Liver (tissue), 8 donors: ENCODE measurements at regions not wholly inside any gene's neighbourhood (a gene's known extent, or its start where the extent isn't known, plus 50 kb on each side); places are given as distances from the start of the nearest gene placed in this dataset.

ENCODE experiments used
- DNase-seq: peaks from one replicate; pipeline ENCODE4 v3.0.0-alpha.2; 2017; ENCODE audit warnings: low spot score
- H3K27ac ChIP-seq, 2 donors: one replicate each; pipeline ENCODE4 v1.7.0; 2013; ENCODE audit warnings: inconsistent platforms in 2 of 2, low read length in 2 of 2, control low read depth in 1 of 2, low read depth in 1 of 2, mild to moderate bottlenecking in 1 of 2
- H3K27me3 ChIP-seq, 4 donors: one replicate each; pipeline versions ENCODE4 v1.6.1 to v1.7.0; 2013; ENCODE audit warnings: low read length in 3 of 4, inconsistent platforms in 1 of 4, mild to moderate bottlenecking in 1 of 4, moderate library complexity in 1 of 4; ENCODE audit not compliant: control insufficient read depth in 4 of 4, insufficient read depth in 4 of 4
- H3K36me3 ChIP-seq, 4 donors: one replicate each; pipeline versions ENCODE4 v1.6.1 to v1.7.0; 2013; ENCODE audit warnings: low read length in 3 of 4, mild to moderate bottlenecking in 3 of 4, low read depth in 1 of 4, moderate library complexity in 1 of 4; ENCODE audit not compliant: control insufficient read depth in 4 of 4, insufficient read depth in 3 of 4
- H3K4me1 ChIP-seq, 4 donors: one replicate each; pipeline versions ENCODE4 v1.6.1 to v1.7.0; 2013; ENCODE audit warnings: low read length in 3 of 4, mild to moderate bottlenecking in 3 of 4, moderate library complexity in 1 of 4; ENCODE audit not compliant: control insufficient read depth in 4 of 4, insufficient read depth in 4 of 4
- H3K4me3 ChIP-seq, 3 donors: one replicate each; pipeline versions ENCODE4 v1.6.1 to v1.7.0; 2013; ENCODE audit warnings: low read length in 3 of 3, control low read depth in 1 of 3, low read depth in 1 of 3, mild to moderate bottlenecking in 1 of 3
- H3K9ac ChIP-seq, 2 donors: one replicate each; pipeline ENCODE4 v1.7.0; 2013; ENCODE audit warnings: low read length in 2 of 2, mild to moderate bottlenecking in 2 of 2, moderate library complexity in 2 of 2, control low read depth in 1 of 2, low read depth in 1 of 2
- H3K9me3 ChIP-seq, 4 donors: one replicate each; pipeline versions ENCODE4 v1.6.1 to v1.7.0; 2013; ENCODE audit warnings: low read length in 3 of 4; ENCODE audit not compliant: control insufficient read depth in 4 of 4
- EGR1 ChIP-seq, 2 donors: IDR thresholded peaks; 2 replicates each; pipeline ENCODE4 v1.6.1; 2016 to 2018; ENCODE audit warnings: antibody characterized with exemption in 2 of 2, low read depth in 2 of 2
- FOXA1 ChIP-seq: IDR thresholded peaks from 2 replicates; pipeline ENCODE4 v1.6.1; 2016; ENCODE audit warnings: antibody characterized with exemption
- FOXA2 ChIP-seq: IDR thresholded peaks from 2 replicates; pipeline ENCODE4 v1.6.1; 2016; ENCODE audit warnings: antibody characterized with exemption
- GABPA ChIP-seq, 2 donors: IDR thresholded peaks in 1 of 2; conservative IDR thresholded peaks in 1 of 2; 2 replicates each; pipeline ENCODE4 v1.6.1; 2016; ENCODE audit warnings: antibody characterized with exemption in 2 of 2, mild to moderate bottlenecking in 1 of 2, moderate library complexity in 1 of 2
- HNF4A ChIP-seq, 2 donors: conservative IDR thresholded peaks; 2 replicates each; pipeline ENCODE4 v1.6.1; 2016; ENCODE audit warnings: antibody characterized with exemption in 2 of 2, mild to moderate bottlenecking in 2 of 2
- HNF4G ChIP-seq: IDR thresholded peaks from 2 replicates; pipeline ENCODE4 v1.6.1; 2016; ENCODE audit warnings: antibody characterized with exemption
- JUND ChIP-seq, 2 donors: IDR thresholded peaks; 2 replicates each; pipeline ENCODE4 v1.6.1; 2016; ENCODE audit warnings: antibody characterized with exemption in 2 of 2
- MAX ChIP-seq: IDR thresholded peaks from 2 replicates; pipeline ENCODE4 v1.6.1; 2016; ENCODE audit warnings: antibody characterized with exemption
- NR2F2 ChIP-seq: IDR thresholded peaks from 2 replicates; pipeline ENCODE4 v1.6.1; 2016; ENCODE audit warnings: antibody characterized with exemption
- RAD21 ChIP-seq, 2 donors: IDR thresholded peaks; 2 replicates each; pipeline ENCODE4 v1.6.1; 2016; ENCODE audit warnings: antibody characterized with exemption in 2 of 2, mild to moderate bottlenecking in 2 of 2
- RXRA ChIP-seq, 2 donors: IDR thresholded peaks; 2 replicates each; pipeline ENCODE4 v1.6.1; 2017 to 2018; ENCODE audit warnings: antibody characterized with exemption in 2 of 2, mild to moderate bottlenecking in 1 of 2
- SP1 ChIP-seq: IDR thresholded peaks from 2 replicates; pipeline ENCODE4 v1.6.1; 2018; ENCODE audit warnings: antibody characterized with exemption, mild to moderate bottlenecking
- TAF1 ChIP-seq: conservative IDR thresholded peaks from 2 replicates; pipeline ENCODE4 v1.6.1; 2016; ENCODE audit warnings: antibody characterized with exemption, mild to moderate bottlenecking
- YY1 ChIP-seq: IDR thresholded peaks from 2 replicates; pipeline ENCODE4 v1.6.1; 2016; ENCODE audit warnings: antibody characterized with exemption, mild to moderate bottlenecking
- WGBS: extraction: QIAGEN DNeasy Blood & Tissue Kit; methylation state at CpG from one replicate; pipeline ENCODE4 v1.1.7; 2013; 5-methylcytosine and 5-hydroxymethylcytosine counted together
- TF ChIP-seq, protein P1 (sequence below): fragments of 150-350 bp; IDR thresholded peaks from 2 replicates; pipeline ENCODE4 v1.5.1; 2017; ENCODE audit warnings: improper control_type of control experiment, low read depth, low read length; ENCODE audit not compliant: missing input control
- TF ChIP-seq, protein P2 (sequence below): IDR thresholded peaks from 2 replicates; pipeline ENCODE4 v1.6.1; 2016; ENCODE audit warnings: antibody characterized with exemption
- TF ChIP-seq, protein P3 (sequence below): IDR thresholded peaks from 2 replicates; pipeline ENCODE4 v1.6.1; 2016; ENCODE audit warnings: antibody characterized with exemption
- TF ChIP-seq, protein P4 (sequence below): IDR thresholded peaks from 2 replicates; pipeline ENCODE4 v1.6.1; 2016; ENCODE audit warnings: antibody characterized with exemption, mild to moderate bottlenecking
- donor health status: healthy.
- donor health status: healthy.
- donor health status: healthy.
- donor health status: healthy.
- donor health status: healthy.

- TF ChIP-seq, protein P1, sequence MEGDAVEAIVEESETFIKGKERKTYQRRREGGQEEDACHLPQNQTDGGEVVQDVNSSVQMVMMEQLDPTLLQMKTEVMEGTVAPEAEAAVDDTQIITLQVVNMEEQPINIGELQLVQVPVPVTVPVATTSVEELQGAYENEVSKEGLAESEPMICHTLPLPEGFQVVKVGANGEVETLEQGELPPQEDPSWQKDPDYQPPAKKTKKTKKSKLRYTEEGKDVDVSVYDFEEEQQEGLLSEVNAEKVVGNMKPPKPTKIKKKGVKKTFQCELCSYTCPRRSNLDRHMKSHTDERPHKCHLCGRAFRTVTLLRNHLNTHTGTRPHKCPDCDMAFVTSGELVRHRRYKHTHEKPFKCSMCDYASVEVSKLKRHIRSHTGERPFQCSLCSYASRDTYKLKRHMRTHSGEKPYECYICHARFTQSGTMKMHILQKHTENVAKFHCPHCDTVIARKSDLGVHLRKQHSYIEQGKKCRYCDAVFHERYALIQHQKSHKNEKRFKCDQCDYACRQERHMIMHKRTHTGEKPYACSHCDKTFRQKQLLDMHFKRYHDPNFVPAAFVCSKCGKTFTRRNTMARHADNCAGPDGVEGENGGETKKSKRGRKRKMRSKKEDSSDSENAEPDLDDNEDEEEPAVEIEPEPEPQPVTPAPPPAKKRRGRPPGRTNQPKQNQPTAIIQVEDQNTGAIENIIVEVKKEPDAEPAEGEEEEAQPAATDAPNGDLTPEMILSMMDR: no peak
- TF ChIP-seq RXRA (IDR thresholded peaks at IDR 0.05) (no peak), TAF1 (no peak), RAD21 (IDR thresholded peaks at IDR 0.05) (no peak), JUND (IDR thresholded peaks at IDR 0.05) (no peak)
Measured at GRCh38 chrX:36573720-36574119, 434.4 kb upstream of the FAM47C start (continued).

DNA sequence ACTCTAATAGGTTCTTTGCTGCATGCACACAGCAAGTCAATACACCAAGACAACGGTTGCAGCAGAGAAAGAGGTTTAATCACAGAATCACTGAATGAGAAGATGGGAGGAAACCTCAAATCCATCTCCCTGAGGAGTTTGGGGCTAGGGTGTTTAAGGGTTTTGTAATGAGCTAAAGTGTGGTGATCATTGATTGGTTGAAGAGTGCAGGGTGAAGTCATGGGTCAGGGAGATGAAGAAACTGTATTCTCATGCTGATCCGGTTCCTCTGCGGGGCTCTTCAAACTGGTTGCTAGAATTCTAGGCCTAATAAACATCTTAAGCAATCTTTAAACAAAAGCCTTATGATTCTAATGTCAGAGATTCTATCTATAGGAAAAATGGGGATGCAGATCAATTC lies 432.5 kb upstream of the FAM47C start:
- no peak overlapping the region for H3K9ac ChIP-seq
- no peaks in the 10 kb centered on the region for H3K4me1 ChIP-seq
- no peaks in the 10 kb centered on the region for H3K27me3 ChIP-seq
- H3K36me3 ChIP-seq: no peaks in the 10 kb centered on the region
- H3K27ac ChIP-seq: no peak overlapping the region
- 81% methylated on average over 3 of the region's 3 CpGs for WGBS
- H3K9me3 ChIP-seq: no peaks in the 10 kb centered on the region
- H3K4me3 ChIP-seq: no peak overlapping the region
- DNase-seq: no peak
- TF ChIP-seq YY1: no peak
- TF ChIP-seq TAF1: no peak
- no peak for TF ChIP-seq GABPA (IDR thresholded peaks at IDR 0.05 in 1 of 2, conservative IDR thresholded peaks at IDR 0.05 in 1 of 2)
- no peak for TF ChIP-seq HNF4A (conservative IDR thresholded peaks at IDR 0.05)
- no peak for TF ChIP-seq EGR1 (IDR thresholded peaks at IDR 0.05; ENCODE audit: low read depth in 2 of 2)
- no peak for TF ChIP-seq RAD21 (IDR thresholded peaks at IDR 0.05)
- TF ChIP-seq, protein P2, sequence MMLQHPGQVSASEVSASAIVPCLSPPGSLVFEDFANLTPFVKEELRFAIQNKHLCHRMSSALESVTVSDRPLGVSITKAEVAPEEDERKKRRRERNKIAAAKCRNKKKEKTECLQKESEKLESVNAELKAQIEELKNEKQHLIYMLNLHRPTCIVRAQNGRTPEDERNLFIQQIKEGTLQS: no peak
- TF ChIP-seq, protein P1: no peak
- no peak for TF ChIP-seq HNF4G
- no peak for TF ChIP-seq SP1
- TF ChIP-seq, protein P3, sequence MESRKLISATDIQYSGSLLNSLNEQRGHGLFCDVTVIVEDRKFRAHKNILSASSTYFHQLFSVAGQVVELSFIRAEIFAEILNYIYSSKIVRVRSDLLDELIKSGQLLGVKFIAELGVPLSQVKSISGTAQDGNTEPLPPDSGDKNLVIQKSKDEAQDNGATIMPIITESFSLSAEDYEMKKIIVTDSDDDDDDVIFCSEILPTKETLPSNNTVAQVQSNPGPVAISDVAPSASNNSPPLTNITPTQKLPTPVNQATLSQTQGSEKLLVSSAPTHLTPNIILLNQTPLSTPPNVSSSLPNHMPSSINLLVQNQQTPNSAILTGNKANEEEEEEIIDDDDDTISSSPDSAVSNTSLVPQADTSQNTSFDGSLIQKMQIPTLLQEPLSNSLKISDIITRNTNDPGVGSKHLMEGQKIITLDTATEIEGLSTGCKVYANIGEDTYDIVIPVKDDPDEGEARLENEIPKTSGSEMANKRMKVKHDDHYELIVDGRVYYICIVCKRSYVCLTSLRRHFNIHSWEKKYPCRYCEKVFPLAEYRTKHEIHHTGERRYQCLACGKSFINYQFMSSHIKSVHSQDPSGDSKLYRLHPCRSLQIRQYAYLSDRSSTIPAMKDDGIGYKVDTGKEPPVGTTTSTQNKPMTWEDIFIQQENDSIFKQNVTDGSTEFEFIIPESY: no peak
- TF ChIP-seq, protein P4, sequence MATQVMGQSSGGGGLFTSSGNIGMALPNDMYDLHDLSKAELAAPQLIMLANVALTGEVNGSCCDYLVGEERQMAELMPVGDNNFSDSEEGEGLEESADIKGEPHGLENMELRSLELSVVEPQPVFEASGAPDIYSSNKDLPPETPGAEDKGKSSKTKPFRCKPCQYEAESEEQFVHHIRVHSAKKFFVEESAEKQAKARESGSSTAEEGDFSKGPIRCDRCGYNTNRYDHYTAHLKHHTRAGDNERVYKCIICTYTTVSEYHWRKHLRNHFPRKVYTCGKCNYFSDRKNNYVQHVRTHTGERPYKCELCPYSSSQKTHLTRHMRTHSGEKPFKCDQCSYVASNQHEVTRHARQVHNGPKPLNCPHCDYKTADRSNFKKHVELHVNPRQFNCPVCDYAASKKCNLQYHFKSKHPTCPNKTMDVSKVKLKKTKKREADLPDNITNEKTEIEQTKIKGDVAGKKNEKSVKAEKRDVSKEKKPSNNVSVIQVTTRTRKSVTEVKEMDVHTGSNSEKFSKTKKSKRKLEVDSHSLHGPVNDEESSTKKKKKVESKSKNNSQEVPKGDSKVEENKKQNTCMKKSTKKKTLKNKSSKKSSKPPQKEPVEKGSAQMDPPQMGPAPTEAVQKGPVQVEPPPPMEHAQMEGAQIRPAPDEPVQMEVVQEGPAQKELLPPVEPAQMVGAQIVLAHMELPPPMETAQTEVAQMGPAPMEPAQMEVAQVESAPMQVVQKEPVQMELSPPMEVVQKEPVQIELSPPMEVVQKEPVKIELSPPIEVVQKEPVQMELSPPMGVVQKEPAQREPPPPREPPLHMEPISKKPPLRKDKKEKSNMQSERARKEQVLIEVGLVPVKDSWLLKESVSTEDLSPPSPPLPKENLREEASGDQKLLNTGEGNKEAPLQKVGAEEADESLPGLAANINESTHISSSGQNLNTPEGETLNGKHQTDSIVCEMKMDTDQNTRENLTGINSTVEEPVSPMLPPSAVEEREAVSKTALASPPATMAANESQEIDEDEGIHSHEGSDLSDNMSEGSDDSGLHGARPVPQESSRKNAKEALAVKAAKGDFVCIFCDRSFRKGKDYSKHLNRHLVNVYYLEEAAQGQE: no peak
- TF ChIP-seq JUND (IDR thresholded peaks at IDR 0.05): no peak
- no peak for TF ChIP-seq NR2F2
- TF ChIP-seq RXRA (IDR thresholded peaks at IDR 0.05): no peak
- no peak for TF ChIP-seq FOXA1
- no peak for TF ChIP-seq MAX
- TF ChIP-seq FOXA2: no peak
